K562 (cell line): ENCODE measurements at regions not wholly inside any gene's neighbourhood (a gene's known extent, or its start where the extent isn't known, plus 50 kb on each side); places are given as distances from the start of the nearest gene placed in this dataset.

Source experiments
- ATAC-seq: fragments of 200-7000 bp; cut with Tn5 transposase; 3 replicates; pipeline ENCODE4 v1.9.1; 2020; ENCODE audit warnings: moderate library complexity
- BruUV-seq: library from RNA; stranded (reverse); fragments of 400-500 nt; replicated peaks from 2 replicates; lab custom pipeline; 2021; lab: Mats Ljungman, UMichigan
- CTCF ChIA-PET: fragments of 300-600 bp; formaldehyde crosslinking; extraction: SDS; loops from one replicate; lab custom pipeline; 2021; ENCODE audit warnings: low intra/inter-chr PET ratio; lab: Yijun Ruan, JAX
- POLR2A ChIA-PET: fragments of 300-600, 350-650 bp; sonication (Branson Sonifier 250); formaldehyde crosslinking; extraction: SDS; loops from one replicate; lab custom pipeline; 2021; ENCODE audit warnings: antibody characterized with exemption, inconsistent platforms; lab: Yijun Ruan, JAX
- DNase-seq, 4 experiments: peaks; one replicate each; pipeline versions ENCODE4 v3.0.0 to v3.0.0-alpha.2; 2011 to 2018; ENCODE audit warnings: low spot score in 3 of 4, mixed read lengths in 3 of 4; ENCODE audit errors: extremely low read depth in 1 of 4
- FAIRE-seq: peaks from 2 replicates; lab custom pipeline; 2011; peaks lifted over from hg19 to GRCh38; lab: Jason Lieb, UNC
- H2AFZ ChIP-seq: 2 replicates; pipeline ENCODE4 v1.6.0; 2011; ENCODE audit warnings: low read depth, low read length, control low read depth, inconsistent platforms
- H3K27ac ChIP-seq: fragments of 200-600 bp; 3 replicates; pipeline ENCODE4 v1.8.0; 2011; ENCODE audit warnings: low read depth, mild to moderate bottlenecking, control low read depth, inconsistent platforms, low read length, moderate library complexity, mixed read lengths; ENCODE audit errors: extremely low read depth
- H3K27me3 ChIP-seq, 2 experiments: fragments of 300-600 bp in 1 of 2; 2 replicates in 1 of 2; 3 replicates in 1 of 2; pipeline versions ENCODE4 v1.6.0 to v1.8.0; 2011; ENCODE audit warnings: inconsistent platforms in 2 of 2, low read length in 2 of 2, mild to moderate bottlenecking in 1 of 2, mixed read lengths in 1 of 2, moderate library complexity in 1 of 2; ENCODE audit not compliant: control insufficient read depth in 2 of 2, insufficient read depth in 2 of 2
- H3K36me3 ChIP-seq: fragments of 300-600 bp; 3 replicates; pipeline ENCODE4 v1.8.0; 2011; ENCODE audit warnings: mild to moderate bottlenecking, low read length, inconsistent platforms; ENCODE audit not compliant: control insufficient read depth, insufficient read depth
- H3K4me1 ChIP-seq, 2 experiments: fragments of 200-600 bp in 1 of 2; replicated peaks in 1 of 2; 2 replicates in 1 of 2; 3 replicates in 1 of 2; pipeline versions ENCODE4 v1.5.1 to v1.8.0; 2011; ENCODE audit warnings: inconsistent platforms in 2 of 2, low read length in 2 of 2, mild to moderate bottlenecking in 1 of 2, mixed read lengths in 1 of 2, moderate library complexity in 1 of 2; ENCODE audit not compliant: control insufficient read depth in 2 of 2, insufficient read depth in 2 of 2
- H3K4me2 ChIP-seq: 2 replicates; pipeline ENCODE4 v1.6.1; 2011; ENCODE audit warnings: low read length, control low read depth, inconsistent platforms, mixed read lengths; ENCODE audit not compliant: insufficient read depth
- H3K4me3 ChIP-seq: fragments of 200-600 bp; sonication (generic), shearing (Covaris generic); 2 replicates; pipeline ENCODE4 v1.5.1; 2016; ENCODE audit warnings: control low read depth, inconsistent platforms
- H3K79me2 ChIP-seq: fragments of 200-600 bp; 3 replicates; pipeline ENCODE4 v1.8.0; 2011; ENCODE audit warnings: low read length, inconsistent platforms; ENCODE audit not compliant: control insufficient read depth, insufficient read depth
- H3K9ac ChIP-seq, 2 experiments: 2 replicates each; pipeline versions ENCODE4 v1.6.0 to v1.6.1; 2011; ENCODE audit warnings: low read depth in 2 of 2, low read length in 2 of 2, control low read depth in 1 of 2, inconsistent platforms in 1 of 2, mild to moderate bottlenecking in 1 of 2, mixed read lengths in 1 of 2; ENCODE audit not compliant: insufficient read depth in 1 of 2
- H3K9me1 ChIP-seq: one replicate; pipeline ENCODE4 v1.6.0; 2011; ENCODE audit warnings: inconsistent platforms, mild to moderate bottlenecking, low read length, moderate library complexity; ENCODE audit not compliant: control insufficient read depth, insufficient read depth
- H3K9me3 ChIP-seq: replicated peaks from 2 replicates; pipeline ENCODE4 v1.5.1; 2011; ENCODE audit warnings: low read depth, low read length, inconsistent platforms; ENCODE audit not compliant: control insufficient read depth, insufficient read depth
- H4K20me1 ChIP-seq: replicated peaks from 2 replicates; pipeline ENCODE4 v1.6.1; 2011; ENCODE audit warnings: low read length, inconsistent platforms, mixed read lengths; ENCODE audit not compliant: control insufficient read depth, insufficient read depth
- BHLHE40 ChIP-seq: IDR thresholded peaks from 2 replicates; pipeline ENCODE4 v1.6.1; 2011; ENCODE audit warnings: low read length, improper control_type of control experiment
- CBX1 ChIP-seq: sonication (generic); IDR thresholded peaks from 2 replicates; pipeline ENCODE4 v1.6.1; 2016; ENCODE audit warnings: antibody characterized with exemption, low read depth, mild to moderate bottlenecking
- CBX8 ChIP-seq: fragments of 200-600 bp; sonication (generic); IDR thresholded peaks from 2 replicates; pipeline ENCODE4 v1.6.1; 2012; ENCODE audit warnings: borderline replicate concordance, mixed run types, low read depth, mild to moderate bottlenecking, moderate library complexity, mixed read lengths, low read length, control low read depth, inconsistent platforms; ENCODE audit not compliant: poor library complexity, severe bottlenecking; ENCODE audit errors: extremely low read depth
- GABPB2 ChIP-seq: fragments of 250-450 bp; sonication (Bioruptor Pico); conservative IDR thresholded peaks from 2 replicates; pipeline ENCODE4 v1.5.1; 2021; ENCODE audit warnings: mild to moderate bottlenecking
- MYBL2 ChIP-seq, 2 experiments: fragments of 450-650 bp in 1 of 2; sonication (generic) in 1 of 2; formaldehyde crosslinking in 1 of 2; IDR thresholded peaks; 2 replicates each; pipeline versions ENCODE4 v1.6.1 to v1.8.1; 2017 to 2022; ENCODE audit warnings: borderline replicate concordance in 1 of 2, inconsistent platforms in 1 of 2, low read depth in 1 of 2, mild to moderate bottlenecking in 1 of 2, missing genetic modification reagents in 1 of 2, moderate library complexity in 1 of 2
- NR1H2 ChIP-seq: sonication (generic); formaldehyde crosslinking; IDR thresholded peaks from 2 replicates; pipeline ENCODE4 v1.4.0; 2020; ENCODE audit warnings: mild to moderate bottlenecking, missing genetic modification reagents
- NR2F6 ChIP-seq: fragments of 450-650 bp; formaldehyde crosslinking; IDR thresholded peaks from 2 replicates; pipeline ENCODE4 v1.4.0; 2020; ENCODE audit warnings: mild to moderate bottlenecking
- RFX5 ChIP-seq: IDR thresholded peaks from 2 replicates; pipeline ENCODE4 v1.6.1; 2011; ENCODE audit warnings: low read depth, mild to moderate bottlenecking, improper control_type of control experiment, low read length
- SMAD1 ChIP-seq: fragments of 150-350 bp; IDR thresholded peaks from 2 replicates; pipeline ENCODE4 v1.6.1; 2014; ENCODE audit warnings: low read length, low read depth; ENCODE audit not compliant: partially characterized antibody
- STAG1 ChIP-seq: sonication (generic); formaldehyde crosslinking; IDR thresholded peaks from 2 replicates; pipeline ENCODE4 v1.5.0; 2020; ENCODE audit warnings: missing genetic modification reagents, borderline replicate concordance
- TCFL5 ChIP-seq: fragments of 250-450 bp; sonication (Bioruptor Pico); conservative IDR thresholded peaks from 2 replicates; pipeline ENCODE4 v1.6.1; 2021; ENCODE audit warnings: mild to moderate bottlenecking, moderate library complexity, matching md5 sums
- WHSC1 ChIP-seq: IDR thresholded peaks from one replicate; pipeline ENCODE4 v1.6.1; 2012; ENCODE audit warnings: low read length, control low read depth, inconsistent platforms
- in situ Hi-C: fragments of 300-500 bp; cut with MboI; formaldehyde crosslinking; loops from 4 replicates; pipeline ENCODE4 v1.15.0; 2018; ENCODE audit warnings: inconsistent platforms, mixed read lengths
- intact Hi-C: fragments of 100-400 bp; cut with micrococcal nuclease; formaldehyde crosslinking; loops from 2 replicates; pipeline ENCODE4 v1.14.2; 2022
- TF ChIP-seq, protein P1 (sequence below): fragments of 450-650 bp; formaldehyde crosslinking; IDR thresholded peaks from 2 replicates; pipeline ENCODE4 v1.4.0; 2022; ENCODE audit warnings: missing genetic modification characterization
- TF ChIP-seq, protein P2 (sequence below): sonication (generic); formaldehyde crosslinking; IDR thresholded peaks from 2 replicates; pipeline ENCODE4 v1.8.1; 2023; ENCODE audit warnings: mild to moderate bottlenecking, missing genetic modification reagents

DNA sequence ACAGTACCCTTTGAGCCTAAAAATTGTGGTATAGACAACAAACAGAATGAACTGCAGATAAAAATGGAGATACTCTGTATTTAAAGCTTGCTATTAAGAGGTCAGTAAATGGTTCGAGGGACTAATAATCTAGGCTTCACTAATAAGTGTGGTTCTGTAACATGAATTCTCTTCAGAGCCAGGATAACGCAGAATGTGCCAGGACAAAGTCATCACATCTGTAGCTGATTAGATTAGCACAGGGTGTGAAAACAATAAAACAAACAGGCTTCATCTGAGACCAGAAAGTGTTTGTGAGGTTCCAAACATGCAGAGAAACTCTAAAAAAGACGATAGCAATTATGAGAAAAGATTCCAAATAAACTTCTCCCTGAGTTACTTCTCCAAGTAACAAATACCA, 89.1 kb upstream of the LUZP2 start (continued):
- no peak for TF ChIP-seq SMAD1
- no peak for TF ChIP-seq NR1H2 (CRISPR knock-in tag)
- no peak for TF ChIP-seq MYBL2 (IDR thresholded peaks at IDR 0.05; ENCODE audit: low read depth)
- TF ChIP-seq MYBL2 (CRISPR knock-in tag; IDR thresholded peaks at IDR 0.05; ENCODE audit: borderline replicate concordance), result no peak
- no peak for TF ChIP-seq BHLHE40
- no peak for TF ChIP-seq WHSC1
- TF ChIP-seq, protein P1, sequence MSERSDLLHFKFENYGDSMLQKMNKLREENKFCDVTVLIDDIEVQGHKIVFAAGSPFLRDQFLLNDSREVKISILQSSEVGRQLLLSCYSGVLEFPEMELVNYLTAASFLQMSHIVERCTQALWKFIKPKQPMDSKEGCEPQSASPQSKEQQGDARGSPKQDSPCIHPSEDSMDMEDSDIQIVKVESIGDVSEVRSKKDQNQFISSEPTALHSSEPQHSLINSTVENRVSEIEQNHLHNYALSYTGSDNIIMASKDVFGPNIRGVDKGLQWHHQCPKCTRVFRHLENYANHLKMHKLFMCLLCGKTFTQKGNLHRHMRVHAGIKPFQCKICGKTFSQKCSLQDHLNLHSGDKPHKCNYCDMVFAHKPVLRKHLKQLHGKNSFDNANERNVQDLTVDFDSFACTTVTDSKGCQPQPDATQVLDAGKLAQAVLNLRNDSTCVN (CRISPR knock-in tag), result no peak

GRCh38 chr11:24408202-24408601, 88.7 kb upstream of the LUZP2 start:
- no peaks in the 10 kb centered on the region for H3K36me3 ChIP-seq
- FAIRE-seq (no peak), ATAC-seq (no peak), DNase-seq (no peak)
- in situ Hi-C loops (no loop called here), intact Hi-C loops (no loop called here)
- H2AFZ ChIP-seq, result no peak overlapping the region
- H3K27me3 ChIP-seq, result no peaks in the 10 kb centered on the region
- no peaks in the 10 kb centered on the region for H3K4me1 ChIP-seq
- no peak overlapping the region for H3K4me2 ChIP-seq
- no peaks in the 10 kb centered on the region for H3K79me2 ChIP-seq
- no peak overlapping the region for H3K27ac ChIP-seq
- ChIA-PET POLR2A (no interaction called here), CTCF (interaction anchor here (0.6 kb wide), 1 partner anchor 1869 kb away, joined by 3 read pairs; no protein-coding TSS in a partner anchor)
- no peaks in the 10 kb centered on the region for H3K9me1 ChIP-seq
- no TSS peak for BruUV-seq
- no peaks in the 10 kb centered on the region for H4K20me1 ChIP-seq
- no peak overlapping the region for H3K9ac ChIP-seq
- H3K9me3 ChIP-seq, result no peaks in the 10 kb centered on the region
- no peak overlapping the region for H3K4me3 ChIP-seq
- TF ChIP-seq TCFL5 (CRISPR knock-in tag) (no peak), CBX8 (no peak), GABPB2 (no peak), NR2F6 (CRISPR knock-in tag) (no peak), STAG1 (no peak), RFX5 (no peak), CBX1 (no peak)
- TF ChIP-seq, protein P2, sequence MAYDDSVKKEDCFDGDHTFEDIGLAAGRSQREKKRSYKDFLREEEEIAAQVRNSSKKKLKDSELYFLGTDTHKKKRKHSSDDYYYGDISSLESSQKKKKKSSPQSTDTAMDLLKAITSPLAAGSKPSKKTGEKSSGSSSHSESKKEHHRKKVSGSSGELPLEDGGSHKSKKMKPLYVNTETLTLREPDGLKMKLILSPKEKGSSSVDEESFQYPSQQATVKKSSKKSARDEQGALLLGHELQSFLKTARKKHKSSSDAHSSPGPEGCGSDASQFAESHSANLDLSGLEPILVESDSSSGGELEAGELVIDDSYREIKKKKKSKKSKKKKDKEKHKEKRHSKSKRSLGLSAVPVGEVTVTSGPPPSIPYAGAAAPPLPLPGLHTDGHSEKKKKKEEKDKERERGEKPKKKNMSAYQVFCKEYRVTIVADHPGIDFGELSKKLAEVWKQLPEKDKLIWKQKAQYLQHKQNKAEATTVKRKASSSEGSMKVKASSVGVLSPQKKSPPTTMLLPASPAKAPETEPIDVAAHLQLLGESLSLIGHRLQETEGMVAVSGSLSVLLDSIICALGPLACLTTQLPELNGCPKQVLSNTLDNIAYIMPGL (CRISPR knock-in tag), result no peak
